Psoas muscle (tissue), 7 donors: ENCODE measurements at regions not wholly inside any gene's neighbourhood (a gene's known extent, or its start where the extent isn't known, plus 50 kb on each side); places are given as distances from the start of the nearest gene placed in this dataset.

Experiments used
- ATAC-seq, 4 donors: fragments of 200-7000 bp; cut with Tn5 transposase; one replicate each; pipeline ENCODE4 v1.9.1; 2020; ENCODE audit warnings: moderate library complexity in 3 of 4, mild to moderate bottlenecking in 2 of 4
- DNase-seq, 2 donors: peaks; one replicate each; pipeline ENCODE4 v3.0.0-alpha.2; 2020
- H3K27ac ChIP-seq: fragments of 200-600 bp; one replicate; pipeline ENCODE4 v1.8.0; 2022
- H3K27me3 ChIP-seq, 3 donors: fragments of 200-600 bp in 1 of 3; one replicate each; pipeline versions ENCODE4 v1.6.1 to v1.8.0; 2013 to 2022; ENCODE audit warnings: low read length in 2 of 3, mild to moderate bottlenecking in 2 of 3, moderate library complexity in 1 of 3; ENCODE audit not compliant: insufficient read depth in 3 of 3
- H3K36me3 ChIP-seq, 2 donors: fragments of 200-600 bp in 1 of 2; one replicate each; pipeline versions ENCODE4 v1.6.1 to v1.8.0; 2013 to 2022; ENCODE audit warnings: low read depth in 1 of 2, mild to moderate bottlenecking in 1 of 2, moderate library complexity in 1 of 2; ENCODE audit not compliant: insufficient read depth in 1 of 2
- H3K4me1 ChIP-seq: fragments of 200-600 bp; one replicate; pipeline ENCODE4 v1.8.0; 2022
- H3K4me3 ChIP-seq: fragments of 200-600 bp; one replicate; pipeline ENCODE4 v1.8.0; 2022; ENCODE audit warnings: mild to moderate bottlenecking
- H3K9me3 ChIP-seq: fragments of 200-600 bp; one replicate; pipeline ENCODE4 v1.8.0; 2022
- WGBS, 3 donors: extraction: QIAGEN DNeasy Blood & Tissue Kit; methylation state at CpG; one replicate each; pipeline versions ENCODE4 v1.1.6 to v1.1.7; 2013; 5-methylcytosine and 5-hydroxymethylcytosine counted together
- intact Hi-C, 2 donors: fragments of 100-400 bp; cut with DNase I; formaldehyde crosslinking; loops; one replicate each; pipeline versions ENCODE4 v1.11.0 to v1.14.2; 2022
- TF ChIP-seq, protein P1 (sequence below): fragments of 200-600 bp; IDR thresholded peaks from one replicate; pipeline ENCODE4 v1.8.0; 2022; ENCODE audit warnings: antibody characterized with exemption
- donor health status: healthy with polysubstance abuse.
- donor health status: DM: no; HTN: no; CAD: no; lungs with moderate emphysema.
- donor health status: Bipolar disorder and iron deficiency.
- donor health status: healthy.
- donor health status: DM: yes; HTN: yes; CAD: no.
- donor health status: DM: no; HTN: no; CAD: no.
- donor health status: DM: yes; HTN: yes; CAD: no.

DNA sequence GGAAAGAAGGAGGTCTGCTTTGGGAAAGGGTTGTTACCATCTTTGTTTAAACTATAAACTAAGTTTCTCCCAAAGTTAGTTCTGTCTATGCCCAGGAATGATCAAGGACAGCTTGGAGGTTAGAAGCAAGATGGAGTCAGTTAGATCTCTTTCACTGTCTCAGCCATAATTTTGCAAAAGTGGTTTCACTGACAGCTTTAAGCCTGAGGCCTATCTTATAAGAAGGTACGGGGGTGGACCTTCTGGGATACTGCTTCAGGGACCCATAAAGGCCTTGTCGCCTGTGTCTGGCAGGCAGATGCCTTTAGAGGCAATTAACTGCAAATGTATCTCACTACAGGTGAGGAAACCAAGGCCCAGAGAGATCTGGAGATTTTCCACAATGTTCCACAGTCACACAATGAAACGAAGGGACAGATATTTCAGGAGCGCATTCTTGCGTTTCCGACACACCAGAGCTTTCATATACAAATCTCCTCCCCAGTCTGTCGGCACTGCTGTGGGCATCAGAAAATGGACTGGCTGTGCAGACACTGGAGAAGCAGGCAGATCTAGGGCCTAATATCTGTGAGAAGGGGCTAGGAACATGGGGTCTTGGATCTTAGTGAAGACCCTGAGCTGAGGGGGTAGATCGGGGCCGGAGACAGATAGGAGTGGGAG, 169.5 kb upstream of the SMAD3 start:
- intact Hi-C loops = no loop called here
- H3K27me3 ChIP-seq = no peaks in the 10 kb centered on the region
- 91 to 98% (median 96%) methylated on average over 9 of the region's 9 CpGs for WGBS, 3 donors
- H3K4me1 ChIP-seq = no peaks in the 10 kb centered on the region
- no peaks in the 10 kb centered on the region for H3K36me3 ChIP-seq
- H3K9me3 ChIP-seq = no peaks in the 10 kb centered on the region
- no peak overlapping the region for H3K27ac ChIP-seq
- TF ChIP-seq, protein P1, sequence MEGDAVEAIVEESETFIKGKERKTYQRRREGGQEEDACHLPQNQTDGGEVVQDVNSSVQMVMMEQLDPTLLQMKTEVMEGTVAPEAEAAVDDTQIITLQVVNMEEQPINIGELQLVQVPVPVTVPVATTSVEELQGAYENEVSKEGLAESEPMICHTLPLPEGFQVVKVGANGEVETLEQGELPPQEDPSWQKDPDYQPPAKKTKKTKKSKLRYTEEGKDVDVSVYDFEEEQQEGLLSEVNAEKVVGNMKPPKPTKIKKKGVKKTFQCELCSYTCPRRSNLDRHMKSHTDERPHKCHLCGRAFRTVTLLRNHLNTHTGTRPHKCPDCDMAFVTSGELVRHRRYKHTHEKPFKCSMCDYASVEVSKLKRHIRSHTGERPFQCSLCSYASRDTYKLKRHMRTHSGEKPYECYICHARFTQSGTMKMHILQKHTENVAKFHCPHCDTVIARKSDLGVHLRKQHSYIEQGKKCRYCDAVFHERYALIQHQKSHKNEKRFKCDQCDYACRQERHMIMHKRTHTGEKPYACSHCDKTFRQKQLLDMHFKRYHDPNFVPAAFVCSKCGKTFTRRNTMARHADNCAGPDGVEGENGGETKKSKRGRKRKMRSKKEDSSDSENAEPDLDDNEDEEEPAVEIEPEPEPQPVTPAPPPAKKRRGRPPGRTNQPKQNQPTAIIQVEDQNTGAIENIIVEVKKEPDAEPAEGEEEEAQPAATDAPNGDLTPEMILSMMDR = no peak
- DNase-seq = no peak
- H3K4me3 ChIP-seq = no peak overlapping the region
- ATAC-seq = no peak

DNA sequence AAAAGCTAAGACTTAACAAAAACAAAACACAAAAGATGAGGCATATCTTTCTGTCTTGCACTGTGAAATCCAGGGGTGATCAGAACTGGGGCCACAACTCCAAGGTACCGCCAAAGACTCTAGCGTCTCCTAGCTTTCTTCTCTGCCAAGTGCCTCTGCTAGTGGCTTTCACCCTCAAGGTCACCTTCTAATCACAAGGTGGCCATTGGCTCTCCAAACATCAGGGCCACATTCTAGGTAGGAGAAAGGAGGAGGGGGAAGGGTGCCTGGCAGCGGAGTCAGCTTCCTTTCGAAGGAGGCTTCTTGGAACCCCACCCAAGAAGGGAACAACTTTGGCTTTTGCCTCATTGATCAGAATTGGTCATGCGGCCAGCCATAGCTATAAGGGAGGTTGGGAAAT, 168.8 kb upstream of the SMAD3 start:
- 84 to 92% (median 92%) methylated on average over 5 of the region's 5 CpGs for WGBS, 3 donors
- H3K4me1 ChIP-seq = no peaks in the 10 kb centered on the region
- intact Hi-C loops = no loop called here

DNA sequence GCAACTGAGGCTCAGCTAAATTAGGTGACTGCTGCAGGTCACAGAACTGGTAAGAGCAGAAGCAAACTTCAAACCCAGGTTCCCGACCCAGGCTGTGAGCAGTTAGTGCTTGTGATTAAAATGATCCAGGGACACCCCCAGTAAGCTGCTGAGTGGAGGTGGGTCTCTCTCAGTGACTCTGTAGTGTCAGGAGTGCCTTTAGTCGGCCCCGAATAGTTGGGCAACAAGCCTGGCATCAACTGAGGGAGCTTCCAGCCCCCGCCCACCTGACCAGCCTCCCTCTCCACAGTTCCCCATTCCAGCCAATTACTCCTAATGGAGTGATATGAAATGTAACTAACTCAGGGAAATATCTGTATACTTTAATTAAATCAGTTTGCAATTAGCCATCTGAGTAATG, 168.0 kb upstream of the SMAD3 start:
- DNase-seq (no peak), ATAC-seq (no peak)
- no peaks in the 10 kb centered on the region for H3K4me1 ChIP-seq
- H3K27ac ChIP-seq = no peak overlapping the region
- H3K4me3 ChIP-seq = no peak overlapping the region
- intact Hi-C loops = no loop called here
- H3K27me3 ChIP-seq = no peaks in the 10 kb centered on the region
- no peaks in the 10 kb centered on the region for H3K9me3 ChIP-seq
- 65 to 88% (median 80%) methylated on average over 4 of the region's 4 CpGs for WGBS, 3 donors
- no peaks in the 10 kb centered on the region for H3K36me3 ChIP-seq
- TF ChIP-seq, protein P1 = no peak

More for the DNA sequence above, 168.8 kb upstream of the SMAD3 start:
- ATAC-seq = no peak
- TF ChIP-seq, protein P1 = no peak
- Histone ChIP-seq H3K36me3 (no peaks in the 10 kb centered on the region), H3K9me3 (no peaks in the 10 kb centered on the region), H3K4me3 (no peak overlapping the region), H3K27ac (no peak overlapping the region), H3K27me3 (no peaks in the 10 kb centered on the region)
- DNase-seq = no peak

DNA sequence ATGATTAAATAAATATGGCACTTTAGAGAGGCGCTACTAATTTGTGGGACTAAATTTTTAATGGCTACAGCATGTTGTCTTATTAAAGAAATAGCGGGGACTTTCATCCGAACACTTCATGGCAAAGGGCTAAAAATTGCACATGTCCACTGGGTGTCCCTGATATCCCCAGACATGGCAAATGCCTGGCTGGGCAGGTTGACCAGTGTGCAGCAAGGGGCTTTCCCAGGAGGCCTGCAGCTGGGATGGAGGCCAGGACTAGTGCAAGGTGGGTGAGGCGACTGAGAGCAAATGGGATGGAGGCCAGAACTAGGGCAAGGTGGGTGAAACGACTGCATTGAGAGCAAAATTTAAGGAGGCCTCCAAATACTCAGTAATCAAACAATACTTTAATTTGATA, 167.4 kb upstream of the SMAD3 start:
- TF ChIP-seq, protein P1 = no peak
- H3K36me3 ChIP-seq = no peaks in the 10 kb centered on the region

More for the DNA sequence above, 167.4 kb upstream of the SMAD3 start:
- Histone ChIP-seq H3K4me1 (no peaks in the 10 kb centered on the region), H3K27ac (no peak overlapping the region), H3K4me3 (no peak overlapping the region), H3K27me3 (no peaks in the 10 kb centered on the region), H3K9me3 (no peaks in the 10 kb centered on the region)
- no peak for ATAC-seq
- DNase-seq = no peak
- intact Hi-C loops = no loop called here
- WGBS, 3 donors = 79 to 87% (median 84%) methylated on average over 5 of the region's 5 CpGs
